ENCODE measurements at regions not wholly inside any gene's neighbourhood (a gene's known extent, or its start where the extent isn't known, plus 50 kb on each side); places are given as distances from the start of the nearest gene placed in this dataset.

DNA sequence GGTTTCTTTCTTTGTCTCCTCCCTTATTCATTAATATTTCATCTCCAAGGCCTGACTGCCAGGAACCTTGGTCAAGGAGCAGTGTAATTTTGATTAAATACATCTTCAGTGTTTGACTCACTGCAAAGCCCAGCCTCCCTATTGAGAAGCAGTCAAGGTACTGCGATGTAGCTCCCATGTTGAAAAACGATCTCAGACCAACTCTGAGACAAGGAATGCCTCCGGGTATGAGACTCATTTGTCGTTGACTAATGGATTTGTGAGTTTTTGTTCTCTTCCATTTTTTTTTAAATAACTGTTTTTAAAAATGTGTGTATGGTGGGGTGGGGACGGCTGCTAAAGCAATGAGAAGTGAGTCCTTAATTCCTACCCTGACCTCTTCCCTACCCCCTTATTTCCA, 361.6 kb downstream of the SOX11 start:
- TF ChIP-seq EZH2phosphoT487 (IDR thresholded peaks at IDR 0.05; ENCODE audit: borderline replicate concordance) = no peak
- TF ChIP-seq, protein P1, sequence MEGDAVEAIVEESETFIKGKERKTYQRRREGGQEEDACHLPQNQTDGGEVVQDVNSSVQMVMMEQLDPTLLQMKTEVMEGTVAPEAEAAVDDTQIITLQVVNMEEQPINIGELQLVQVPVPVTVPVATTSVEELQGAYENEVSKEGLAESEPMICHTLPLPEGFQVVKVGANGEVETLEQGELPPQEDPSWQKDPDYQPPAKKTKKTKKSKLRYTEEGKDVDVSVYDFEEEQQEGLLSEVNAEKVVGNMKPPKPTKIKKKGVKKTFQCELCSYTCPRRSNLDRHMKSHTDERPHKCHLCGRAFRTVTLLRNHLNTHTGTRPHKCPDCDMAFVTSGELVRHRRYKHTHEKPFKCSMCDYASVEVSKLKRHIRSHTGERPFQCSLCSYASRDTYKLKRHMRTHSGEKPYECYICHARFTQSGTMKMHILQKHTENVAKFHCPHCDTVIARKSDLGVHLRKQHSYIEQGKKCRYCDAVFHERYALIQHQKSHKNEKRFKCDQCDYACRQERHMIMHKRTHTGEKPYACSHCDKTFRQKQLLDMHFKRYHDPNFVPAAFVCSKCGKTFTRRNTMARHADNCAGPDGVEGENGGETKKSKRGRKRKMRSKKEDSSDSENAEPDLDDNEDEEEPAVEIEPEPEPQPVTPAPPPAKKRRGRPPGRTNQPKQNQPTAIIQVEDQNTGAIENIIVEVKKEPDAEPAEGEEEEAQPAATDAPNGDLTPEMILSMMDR (conservative IDR thresholded peaks at IDR 0.05; ENCODE audit: low read length) = no peak

Measured in Loucy (cell line).